CD4-positive, alpha-beta T cell (primary cell): ENCODE measurements at regions not wholly inside any gene's neighbourhood (a gene's known extent, or its start where the extent isn't known, plus 50 kb on each side); places are given as distances from the start of the nearest gene placed in this dataset.

Experiments used
- ATAC-seq: fragments of 200-7000 bp; cut with Tn5 transposase; one replicate; pipeline ENCODE4 v1.10.0; 2022; ENCODE audit warnings: mild to moderate bottlenecking; ENCODE audit not compliant: poor library complexity
- CTCF ChIA-PET: fragments of 350-600 bp; sonication (Branson Sonifier 250); formaldehyde crosslinking; loops from one replicate; lab custom pipeline; 2021; ENCODE audit warnings: antibody characterized with exemption, inconsistent platforms; lab: Charles Lee
- POLR2A ChIA-PET: fragments of 350-600 bp; sonication (Branson Sonifier 250); formaldehyde crosslinking; loops from one replicate; lab custom pipeline; 2021; ENCODE audit warnings: antibody characterized with exemption, inconsistent platforms; lab: Charles Lee
- DNase-seq, 14 experiments: peaks; one replicate each; pipeline ENCODE4 v3.0.0-alpha.2; 2013 to 2020; ENCODE audit warnings: mixed read lengths in 2 of 14
- H3K27ac ChIP-seq, 2 donors: one replicate each; pipeline versions ENCODE4 v1.5.1 to v1.7.0; 2013; ENCODE audit warnings: low read length in 2 of 2, low read depth in 1 of 2, mild to moderate bottlenecking in 1 of 2
- H3K27me3 ChIP-seq, 2 experiments: 1 replicate in 1 of 2; 2 replicates in 1 of 2; pipeline versions ENCODE4 v1.6.1 to v1.7.0; 2013; ENCODE audit warnings: low read length in 2 of 2, control low read depth in 1 of 2, mild to moderate bottlenecking in 1 of 2, moderate library complexity in 1 of 2; ENCODE audit not compliant: insufficient read depth in 2 of 2, control insufficient read depth in 1 of 2
- H3K36me3 ChIP-seq: one replicate; pipeline ENCODE4 v1.6.1; 2013; ENCODE audit warnings: low read length, control low read depth; ENCODE audit not compliant: insufficient read depth
- H3K4me1 ChIP-seq: one replicate; pipeline ENCODE4 v1.6.1; 2013; ENCODE audit warnings: low read length, control low read depth; ENCODE audit not compliant: insufficient read depth
- H3K4me3 ChIP-seq: one replicate; pipeline ENCODE4 v1.5.1; 2013; ENCODE audit warnings: mild to moderate bottlenecking, low read length, moderate library complexity
- H3K9me3 ChIP-seq, 2 experiments: 1 replicate in 1 of 2; 2 replicates in 1 of 2; pipeline versions ENCODE4 v1.6.1 to v1.7.0; 2013; ENCODE audit warnings: low read length in 2 of 2, mild to moderate bottlenecking in 2 of 2, control low read depth in 1 of 2, moderate library complexity in 1 of 2; ENCODE audit not compliant: control insufficient read depth in 1 of 2, insufficient read depth in 1 of 2
- H3K27ac Mint-ChIP-seq: one replicate; pipeline ENCODE4 v1.8.0; 2020; ENCODE audit warnings: mixed read lengths
- H3K27me3 Mint-ChIP-seq: one replicate; pipeline ENCODE4 v1.8.0; 2021; ENCODE audit warnings: mixed read lengths
- H3K36me3 Mint-ChIP-seq: one replicate; pipeline ENCODE4 v1.8.0; 2021; ENCODE audit warnings: low read depth, mixed read lengths
- H3K4me1 Mint-ChIP-seq: one replicate; pipeline ENCODE4 v1.8.0; 2021; ENCODE audit warnings: low read depth, mixed read lengths
- H3K4me3 Mint-ChIP-seq: one replicate; pipeline ENCODE4 v1.8.0; 2020; ENCODE audit warnings: mild to moderate bottlenecking, mixed read lengths
- H3K9me3 Mint-ChIP-seq: one replicate; pipeline ENCODE4 v1.8.0; 2020; ENCODE audit warnings: mixed read lengths
- CTCF ChIP-seq: fragments of 200-600 bp; IDR thresholded peaks from one replicate; pipeline ENCODE4 v1.8.0; 2022; ENCODE audit warnings: antibody characterized with exemption, mild to moderate bottlenecking
- intact Hi-C, 2 experiments: fragments of 100-400 bp; cut with DNase I in 1 of 2; cut with micrococcal nuclease in 1 of 2; formaldehyde crosslinking; loops; one replicate each; pipeline versions ENCODE4 v1.15.1 to v1.9.0; 2023 to 2025; cut with DNase I, micrococcal nuclease

- ATAC-seq = no peak
- ChIA-PET CTCF (no interaction called here), POLR2A (no interaction called here)
- H3K27ac ChIP-seq = no peak overlapping the region
- H3K9me3 Mint-ChIP-seq = peaks cover 4% of the 10 kb centered on the region
- no peaks in the 10 kb centered on the region for H3K36me3 Mint-ChIP-seq
- H3K27me3 ChIP-seq = no peaks in the 10 kb centered on the region
- no peaks in the 10 kb centered on the region for H3K4me1 Mint-ChIP-seq
- no peaks in the 10 kb centered on the region for H3K9me3 ChIP-seq
- intact Hi-C loops = no loop called here
- H3K27me3 Mint-ChIP-seq = no peaks in the 10 kb centered on the region
- no peak overlapping the region for H3K4me3 ChIP-seq
- no peak overlapping the region for H3K27ac Mint-ChIP-seq
- H3K4me1 ChIP-seq = no peaks in the 10 kb centered on the region
- DNase-seq = no peak
- no peaks in the 10 kb centered on the region for H3K36me3 ChIP-seq
- TF ChIP-seq CTCF = no peak
- H3K4me3 Mint-ChIP-seq = no peak overlapping the region
Measured at GRCh38 chr9:13487936-13488335, 208.4 kb upstream of the MPDZ start.

DNA sequence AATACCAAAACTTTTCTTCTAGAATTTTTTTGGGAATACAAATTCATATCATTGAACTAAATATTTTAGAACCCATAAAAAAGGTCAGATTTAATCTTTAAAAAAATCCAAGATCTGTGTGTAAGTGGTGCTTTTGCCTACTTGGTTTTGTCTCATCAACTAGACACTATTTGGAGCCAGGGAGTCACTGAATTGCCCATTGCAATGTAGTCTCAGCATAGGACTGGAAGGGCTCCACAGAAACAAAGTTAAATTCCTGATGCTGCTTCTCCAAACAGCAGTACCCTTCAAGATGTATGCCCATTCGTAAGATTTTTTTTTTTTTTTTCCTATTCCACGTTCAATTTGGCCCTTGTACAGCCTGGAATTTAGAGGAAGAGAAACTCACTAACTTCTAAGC is 208.0 kb upstream of the MPDZ start:
- no peak for ATAC-seq
- Mint-ChIP-seq H3K9me3 (peaks cover 4% of the 10 kb centered on the region), H3K4me3 (no peak overlapping the region), H3K27me3 (no peaks in the 10 kb centered on the region), H3K27ac (no peak overlapping the region), H3K36me3 (no peaks in the 10 kb centered on the region), H3K4me1 (no peaks in the 10 kb centered on the region)
- ChIA-PET POLR2A (no interaction called here), CTCF (no interaction called here)
- Histone ChIP-seq H3K9me3 (no peaks in the 10 kb centered on the region), H3K27me3 (no peaks in the 10 kb centered on the region), H3K27ac (no peak overlapping the region), H3K36me3 (no peaks in the 10 kb centered on the region), H3K4me3 (no peak overlapping the region), H3K4me1 (no peaks in the 10 kb centered on the region)
- no peak for TF ChIP-seq CTCF
- DNase-seq = no peak
- intact Hi-C loops = no loop called here

GRCh38 chr9:13487071-13487470 is 207.6 kb upstream of the MPDZ start:
- no peaks in the 10 kb centered on the region for H3K27me3 Mint-ChIP-seq
- H3K36me3 ChIP-seq = no peaks in the 10 kb centered on the region
- CTCF ChIA-PET = no interaction called here
- no peak for TF ChIP-seq CTCF
- no peak overlapping the region for H3K4me3 Mint-ChIP-seq
- H3K27ac ChIP-seq = no peak overlapping the region
- ATAC-seq = no peak
- H3K4me1 ChIP-seq = no peaks in the 10 kb centered on the region
- POLR2A ChIA-PET = no interaction called here
- H3K27me3 ChIP-seq = no peaks in the 10 kb centered on the region
- intact Hi-C loops = no loop called here
- H3K4me3 ChIP-seq = no peak overlapping the region
- H3K27ac Mint-ChIP-seq = no peak overlapping the region
- H3K9me3 ChIP-seq = no peaks in the 10 kb centered on the region
- H3K36me3 Mint-ChIP-seq = no peaks in the 10 kb centered on the region
- peaks cover 4% of the 10 kb centered on the region for H3K9me3 Mint-ChIP-seq
- H3K4me1 Mint-ChIP-seq = no peaks in the 10 kb centered on the region
- DNase-seq = no peak
